ENCODE measurements at regions not wholly inside any gene's neighbourhood (a gene's known extent, or its start where the extent isn't known, plus 50 kb on each side); places are given as distances from the start of the nearest gene placed in this dataset.

GRCh38 chr3:117710501-117710900, 1000.9 kb downstream of the TUSC7 start:
- DNase-seq (ENCODE audit: low read depth) = no peak

DNA sequence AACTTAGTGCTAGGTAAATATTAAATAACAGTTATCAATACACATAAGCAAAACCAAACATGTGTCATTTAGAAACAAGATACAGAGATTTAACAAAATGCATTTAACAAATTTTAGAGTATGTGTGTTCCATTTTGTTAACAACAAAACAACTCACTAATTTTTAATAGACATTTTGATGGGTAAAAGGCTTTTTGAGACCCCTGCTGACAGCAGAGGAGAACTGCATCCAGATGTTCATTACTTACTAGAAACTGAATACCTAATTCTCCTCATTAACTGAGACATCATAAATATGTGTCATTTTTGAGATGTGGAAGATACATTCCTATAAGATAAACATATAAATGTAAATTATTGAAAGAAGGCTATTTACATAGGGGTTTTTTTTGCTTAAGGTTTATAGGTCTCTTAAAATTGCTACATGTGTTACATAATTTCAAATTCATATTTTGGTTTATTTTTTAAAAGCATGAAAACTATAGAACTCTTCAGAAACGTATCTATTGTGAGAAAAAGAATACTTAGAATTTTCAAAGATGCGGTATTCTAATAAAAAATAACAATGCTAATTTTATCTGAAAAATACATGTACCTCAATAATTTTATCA, 1009.8 kb downstream of the TUSC7 start:
- no peak for DNase-seq (ENCODE audit: low read depth)

GRCh38 chr3:117721866-117722265, 1012.3 kb downstream of the TUSC7 start:
- no peak for DNase-seq (ENCODE audit: low read depth)

- DNase-seq (ENCODE audit: low read depth) = no peak
Measured at GRCh38 chr3:117722856-117723255, 1013.3 kb downstream of the TUSC7 start.

GRCh38 chr3:117723825-117724224, 1014.2 kb downstream of the TUSC7 start:
- DNase-seq (ENCODE audit: low read depth) = no peak

DNA sequence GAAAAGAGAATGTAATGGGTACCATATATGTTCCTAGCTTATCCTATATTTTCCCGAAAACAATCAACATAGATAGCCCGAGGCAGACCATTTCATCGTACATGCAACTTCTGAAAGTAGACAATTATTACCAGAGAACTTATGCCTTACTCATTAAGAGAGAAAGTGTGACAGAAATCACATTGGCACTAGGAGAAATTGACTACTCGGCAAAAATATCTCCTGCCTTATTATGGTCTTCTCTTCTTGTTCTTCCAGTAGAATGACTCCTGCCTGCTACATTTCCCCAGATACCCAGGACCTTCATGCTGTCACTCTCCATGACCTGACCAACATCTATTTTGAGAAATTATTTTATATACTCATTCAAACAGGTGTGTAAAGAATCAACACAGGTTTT, 1015.7 kb downstream of the TUSC7 start:
- no peak for DNase-seq (ENCODE audit: low read depth)

GRCh38 chr3:117726776-117727175, 1017.2 kb downstream of the TUSC7 start:
- no peak for DNase-seq (ENCODE audit: low read depth)

DNA sequence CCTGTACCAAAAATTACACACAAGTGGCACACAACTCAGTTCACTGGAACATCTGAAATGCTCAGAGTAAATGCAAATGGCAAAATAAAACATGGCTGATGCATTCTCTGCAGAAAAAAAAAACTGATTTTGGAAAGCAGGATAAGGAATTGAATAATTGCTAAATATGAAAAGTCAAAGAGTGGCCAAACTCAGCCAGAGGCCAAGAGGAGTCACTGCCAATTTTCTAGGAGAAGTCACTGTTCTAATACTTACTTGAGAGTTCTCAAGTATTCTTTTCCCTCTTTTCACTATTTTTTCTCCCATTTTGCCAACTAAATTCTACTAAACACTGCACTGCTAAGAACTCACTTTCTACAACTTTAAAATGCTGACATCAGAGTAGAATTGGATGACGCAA, 1018.6 kb downstream of the TUSC7 start:
- DNase-seq (ENCODE audit: low read depth) = no peak

GRCh38 chr3:117734496-117734895, 1024.9 kb downstream of the TUSC7 start:
- no peak for DNase-seq (ENCODE audit: low read depth)

GRCh38 chr3:117735481-117736101, 1026.0 kb downstream of the TUSC7 start:
- no peak for DNase-seq (ENCODE audit: low read depth)

- no peak for DNase-seq (ENCODE audit: low read depth)
Measured at GRCh38 chr3:117736846-117737245, 1027.3 kb downstream of the TUSC7 start.

DNA sequence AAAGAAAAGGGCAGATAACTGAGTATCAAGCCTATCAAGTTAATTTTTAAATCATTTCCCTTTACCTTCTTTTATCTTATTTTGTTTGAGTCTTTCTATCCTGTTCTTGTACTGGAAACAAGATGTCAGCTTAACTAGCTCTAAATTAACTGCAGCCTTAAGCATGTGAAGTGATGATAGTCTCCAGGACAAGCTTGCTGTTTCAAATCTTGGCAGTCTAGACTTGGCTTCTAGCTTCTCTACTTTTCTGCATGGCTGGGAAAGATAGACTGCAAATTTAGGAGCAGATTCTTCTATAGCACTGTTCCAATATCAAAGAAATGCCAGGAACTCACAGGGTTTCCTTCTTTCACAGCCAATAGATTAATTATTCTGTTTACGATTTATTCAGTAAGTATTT, 1034.4 kb downstream of the TUSC7 start:
- no peak for DNase-seq (ENCODE audit: low read depth)

DNA sequence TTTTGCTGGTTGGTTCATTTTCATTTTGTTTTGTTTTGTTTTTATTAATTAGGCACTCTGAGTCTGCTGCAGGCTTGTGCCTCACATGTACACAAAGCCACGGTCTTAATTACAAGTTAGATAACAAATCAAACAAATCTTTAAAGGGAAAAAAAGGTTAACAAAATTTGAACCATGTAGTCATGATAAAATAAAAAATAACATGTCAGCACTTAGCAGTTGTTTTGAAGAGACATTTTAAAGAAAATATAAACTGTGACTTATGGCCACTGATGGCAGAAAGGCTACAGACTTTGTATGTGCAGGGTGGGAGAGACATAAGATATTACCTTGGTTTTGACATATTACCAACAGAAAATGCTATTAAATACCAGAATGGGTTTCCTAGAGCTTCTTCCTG, 1035.4 kb downstream of the TUSC7 start:
- no peak for DNase-seq (ENCODE audit: low read depth)

DNA sequence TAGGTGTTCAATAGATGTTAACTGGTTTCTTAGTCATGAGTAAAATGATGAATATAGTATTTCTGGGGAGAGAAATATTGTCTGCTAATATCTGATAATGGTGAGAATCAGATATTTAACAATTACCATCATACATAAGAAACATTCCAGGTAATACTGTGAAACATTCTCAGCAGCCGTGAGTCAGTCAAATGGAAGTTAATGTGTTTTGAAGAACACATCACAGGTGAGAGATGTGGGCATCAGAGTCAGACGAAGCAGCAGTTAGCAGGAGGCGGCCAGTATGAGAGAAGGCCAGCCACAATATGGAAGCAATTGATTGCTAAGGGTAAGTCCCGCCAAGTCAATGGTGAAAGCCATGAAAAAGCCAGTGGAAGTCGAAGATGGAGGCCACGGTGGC, 1035.9 kb downstream of the TUSC7 start:
- DNase-seq (ENCODE audit: low read depth) = no peak

- no peak for DNase-seq (ENCODE audit: low read depth)
Measured at GRCh38 chr3:117746066-117746465, 1036.5 kb downstream of the TUSC7 start.

DNA sequence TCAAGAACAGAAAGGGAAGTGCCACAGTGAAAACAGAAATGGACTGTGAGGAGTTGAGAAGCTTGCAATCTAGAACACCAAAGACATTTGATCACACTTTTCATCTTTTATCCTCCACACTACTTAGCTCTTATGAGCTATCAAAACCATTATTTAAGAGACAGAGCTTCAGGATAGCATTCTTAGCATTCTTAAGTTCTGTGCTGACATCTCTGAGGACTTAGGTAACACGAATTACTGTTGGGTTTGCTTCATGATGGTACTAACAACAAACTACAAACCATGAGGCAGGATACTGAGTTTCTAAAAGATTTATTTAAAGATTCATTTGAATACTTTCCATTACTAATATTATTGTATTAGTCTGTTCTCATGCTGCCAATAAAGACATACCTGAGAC, 1038.6 kb downstream of the TUSC7 start:
- DNase-seq (ENCODE audit: low read depth) = no peak

DNA sequence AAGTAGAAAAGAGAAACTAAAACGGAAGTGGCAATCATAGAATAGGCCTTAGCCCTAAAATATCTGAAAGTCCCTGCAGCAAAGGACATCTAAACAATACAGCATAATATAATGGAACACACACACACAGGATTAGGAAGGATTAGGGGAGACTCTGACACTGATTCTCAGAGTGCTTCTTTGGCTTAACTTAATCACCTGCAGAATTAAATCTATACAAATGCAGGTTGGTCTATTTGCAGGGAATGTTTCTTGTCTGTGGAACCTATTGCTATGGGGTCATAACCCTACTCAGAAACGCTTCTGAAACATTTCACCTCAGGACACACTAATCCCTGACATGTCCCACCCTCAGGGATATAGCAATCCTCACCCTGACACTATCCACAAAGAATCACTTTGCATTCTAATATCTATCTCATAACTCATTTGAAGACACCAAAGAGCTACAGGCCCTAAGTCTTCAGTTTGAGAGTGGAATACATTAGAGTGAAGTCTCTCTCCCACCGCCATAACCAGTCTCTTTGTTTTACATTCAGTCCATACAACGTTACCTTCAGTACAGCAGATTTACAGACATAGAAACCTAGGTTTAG, 1041.2 kb downstream of the TUSC7 start:
- DNase-seq (ENCODE audit: low read depth) = no peak

- DNase-seq (ENCODE audit: low read depth) = no peak
Measured at GRCh38 chr3:117751651-117752050, 1042.1 kb downstream of the TUSC7 start.

GRCh38 chr3:117752984-117753717, 1043.6 kb downstream of the TUSC7 start:
- no peak for DNase-seq (ENCODE audit: low read depth)

DNA sequence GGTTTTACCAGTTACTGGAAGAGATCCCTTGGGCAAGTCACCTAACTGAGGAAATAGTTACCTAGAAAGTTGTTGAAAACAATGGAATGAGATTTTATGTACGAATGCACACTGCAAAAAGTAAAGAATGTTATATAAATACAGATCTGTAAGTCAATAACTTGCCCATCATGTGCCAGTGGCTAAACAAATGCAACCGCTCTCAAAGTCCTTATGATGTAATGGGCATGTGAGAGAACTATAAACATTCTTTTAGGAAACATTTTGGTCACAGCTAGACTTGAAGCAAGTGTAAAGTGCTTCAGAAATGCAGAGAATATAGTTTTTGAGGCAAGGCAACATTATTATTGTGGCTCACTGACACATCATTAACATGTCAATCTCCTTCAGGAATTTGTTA, 1044.5 kb downstream of the TUSC7 start:
- no peak for DNase-seq (ENCODE audit: low read depth)

- no peak for DNase-seq (ENCODE audit: low read depth)
Measured at GRCh38 chr3:117754841-117755240, 1045.3 kb downstream of the TUSC7 start.

DNA sequence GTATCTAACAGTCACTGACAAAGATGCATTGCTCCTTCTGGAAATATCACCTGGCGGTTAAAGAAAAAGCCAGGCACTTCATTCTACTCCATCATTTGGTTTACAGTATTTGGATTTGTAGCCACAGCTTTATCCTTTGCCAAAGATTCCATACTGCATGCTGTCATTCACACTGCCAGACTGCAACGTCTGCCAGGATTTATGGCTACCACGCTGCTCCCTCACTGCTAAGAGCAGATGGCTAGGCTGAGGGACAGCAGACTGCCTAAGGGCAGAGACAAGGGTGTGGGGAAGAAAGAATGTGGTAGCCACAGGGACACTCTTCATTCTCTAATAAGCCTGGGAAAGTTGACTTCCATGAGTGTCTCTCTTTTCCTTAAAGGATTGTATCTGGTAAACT, 1047.0 kb downstream of the TUSC7 start:
- no peak for DNase-seq (ENCODE audit: low read depth)

Measured in forelimb muscle (tissue), 1 donor.